CD4-positive, alpha-beta T cell treated with Interleukin-12 subunit alpha and Interleukin-12 subunit beta, for 1 hour (primary cell): ENCODE measurements at regions not wholly inside any gene's neighbourhood (a gene's known extent, or its start where the extent isn't known, plus 50 kb on each side); places are given as distances from the start of the nearest gene placed in this dataset.

ENCODE experiments used
- DNase-seq: peaks from one replicate; pipeline ENCODE4 v3.0.0-alpha.2; 2020

DNA sequence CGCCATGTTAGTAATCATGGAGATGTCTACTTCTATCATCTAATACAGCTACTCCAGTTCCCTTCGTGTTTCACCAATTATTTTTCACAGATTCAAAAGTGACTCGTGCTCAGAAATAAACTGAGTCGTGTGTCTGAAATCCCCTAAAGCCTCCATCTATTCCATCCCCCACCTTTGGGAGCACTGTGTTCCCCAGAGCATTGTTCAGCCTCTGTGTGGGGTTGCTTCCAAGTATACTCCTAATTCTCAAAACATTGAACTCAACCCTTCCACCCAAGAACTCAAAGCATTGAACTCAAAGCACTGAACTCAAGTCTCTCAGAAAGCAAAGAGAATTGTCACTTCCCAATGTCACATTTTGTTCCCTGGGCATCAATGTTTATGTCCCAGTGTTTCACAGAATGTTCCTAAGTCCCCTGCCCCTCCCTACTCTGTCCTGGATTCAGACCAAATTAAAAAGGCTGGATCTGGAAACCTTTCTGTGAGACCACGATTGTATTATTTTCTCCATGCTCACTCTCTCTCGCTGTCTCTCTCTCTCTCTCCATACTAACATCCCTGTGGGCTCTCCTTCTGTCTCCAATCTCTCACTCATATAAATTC lies 138.5 kb upstream of the QRFPR start:
- no peak for DNase-seq

DNA sequence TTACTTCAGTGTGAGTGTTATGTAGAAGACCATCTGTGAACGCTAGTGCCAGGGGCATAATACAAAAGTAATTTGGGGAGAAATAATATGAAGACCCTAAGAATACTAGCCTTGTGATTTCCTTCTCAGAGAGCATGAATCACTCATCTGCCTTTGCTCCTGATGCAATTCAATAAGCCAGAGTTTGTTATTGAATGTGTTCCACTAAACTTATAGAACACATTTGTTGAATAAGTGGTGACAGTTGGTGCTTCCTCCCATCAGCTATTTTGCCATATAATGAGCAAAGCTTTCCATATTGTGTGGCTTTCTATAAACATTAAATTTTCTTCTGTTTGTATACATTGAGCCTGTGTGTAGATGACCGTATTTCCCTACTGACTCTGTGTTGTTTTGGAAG lies 136.4 kb upstream of the QRFPR start:
- no peak for DNase-seq

DNA sequence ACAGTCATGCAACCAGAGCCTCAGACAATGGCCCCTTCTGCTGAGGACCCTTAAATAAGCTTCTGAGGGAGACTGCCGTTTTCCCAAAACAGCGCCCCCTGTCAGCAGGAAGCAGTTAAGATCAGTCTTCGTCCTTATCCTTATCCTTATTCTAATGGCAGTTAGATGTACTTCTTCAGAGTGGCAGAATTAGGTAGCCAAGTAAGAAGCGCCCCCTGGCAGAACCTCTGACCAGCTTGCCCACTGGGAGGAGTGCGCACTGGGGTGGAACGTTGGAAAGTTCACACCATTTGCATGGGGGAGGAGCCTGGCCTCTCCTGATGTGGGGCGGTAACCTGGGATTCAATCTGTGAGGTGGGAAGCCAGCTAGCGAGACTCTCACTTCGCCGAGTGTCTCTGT lies 133.6 kb upstream of the QRFPR start:
- no peak for DNase-seq

DNA sequence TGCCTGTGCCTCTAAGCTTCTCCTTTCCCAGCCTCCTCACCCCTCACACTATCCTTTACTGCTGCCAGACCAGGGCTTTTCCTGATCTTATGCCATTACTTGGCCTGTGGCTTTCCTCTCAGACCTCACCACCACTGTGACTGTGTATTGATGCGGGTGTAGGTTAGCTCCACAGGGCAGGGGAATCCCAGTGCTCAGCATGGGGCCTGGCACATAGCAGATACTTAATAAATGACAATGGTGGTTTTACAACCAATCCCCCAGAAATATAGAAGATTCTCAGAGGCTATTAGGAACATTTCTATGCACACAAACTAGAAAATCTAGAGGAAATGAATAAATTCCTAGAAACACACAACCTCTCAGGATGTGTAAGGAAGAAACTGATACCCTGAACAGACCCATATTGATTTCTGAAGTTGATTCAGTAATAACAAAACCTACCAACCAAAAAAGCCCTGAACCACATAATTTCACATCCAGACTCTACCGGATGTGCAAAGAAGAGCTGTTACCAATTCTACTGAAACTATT lies 129.6 kb upstream of the QRFPR start:
- no peak for DNase-seq

DNA sequence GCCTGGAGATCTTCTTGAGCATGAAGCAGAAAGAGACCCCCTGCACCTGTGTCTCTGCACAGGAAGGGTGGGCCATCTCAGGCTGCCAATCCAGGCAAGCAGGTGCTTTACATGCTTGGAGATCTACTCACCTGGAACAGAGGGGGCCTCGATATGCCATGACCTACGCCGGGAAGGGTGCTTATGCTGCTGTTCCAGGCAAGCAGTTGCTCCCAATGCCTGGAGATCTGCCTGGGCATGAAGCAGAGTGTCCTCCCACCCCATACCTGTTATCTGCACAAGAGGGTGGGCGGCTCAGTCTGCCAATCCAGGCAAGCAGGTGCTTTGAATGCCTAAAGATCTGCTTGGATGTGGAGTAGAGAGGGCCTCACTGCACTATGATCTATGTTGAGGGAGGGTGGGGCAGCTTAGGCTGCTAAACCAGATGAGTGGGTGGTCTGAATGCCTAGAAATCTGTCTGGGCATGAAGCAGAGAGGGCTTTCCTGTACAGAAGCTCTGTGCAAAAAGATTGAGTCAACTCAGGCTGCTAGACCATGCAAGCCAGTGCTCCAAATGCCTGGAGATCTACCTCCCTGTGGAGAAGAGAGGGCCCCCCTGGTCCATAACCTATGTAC lies 104.5 kb upstream of the QRFPR start:
- DNase-seq, result no peak

DNA sequence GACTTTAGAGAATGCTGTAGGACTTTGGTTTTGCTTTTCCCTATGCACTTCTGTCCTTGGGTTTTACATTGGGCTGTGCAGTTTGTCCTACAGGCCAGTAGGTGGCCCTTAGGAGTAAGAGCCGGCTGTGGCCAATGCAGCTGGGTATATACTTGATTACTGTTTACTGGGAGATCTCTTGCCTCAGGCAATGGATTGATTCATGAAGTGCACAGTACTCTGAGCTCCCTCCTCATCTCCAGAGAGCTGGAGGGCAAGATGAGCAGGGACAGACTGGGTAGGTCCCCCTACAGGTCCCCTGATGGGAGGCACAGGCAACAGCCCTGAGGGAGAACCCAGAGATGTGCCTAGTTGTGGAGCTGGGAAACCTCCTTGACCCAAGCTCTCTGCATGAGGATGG lies 103.8 kb upstream of the QRFPR start:
- peak; percentile 15 for DNase-seq

DNA sequence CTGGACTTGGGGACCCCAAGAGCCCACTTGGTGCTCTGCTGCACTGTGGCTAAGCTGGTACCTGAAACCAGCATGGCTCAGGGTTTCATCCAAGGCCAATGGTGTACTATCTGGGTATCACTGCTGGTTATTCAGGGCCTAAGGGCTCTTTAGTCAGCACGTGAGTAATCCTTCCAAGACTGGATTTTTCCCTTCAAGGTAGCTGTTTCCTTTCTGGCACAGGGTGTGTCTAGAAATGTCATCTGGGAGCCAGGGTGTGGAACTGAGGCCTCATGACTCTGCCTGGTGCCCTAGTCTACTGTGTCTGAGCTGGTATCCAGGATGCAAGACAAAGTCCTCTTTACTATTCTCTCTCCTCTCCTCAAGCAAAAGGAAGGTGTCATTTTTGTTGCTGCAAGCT lies 99.0 kb upstream of the QRFPR start:
- no peak for DNase-seq

DNA sequence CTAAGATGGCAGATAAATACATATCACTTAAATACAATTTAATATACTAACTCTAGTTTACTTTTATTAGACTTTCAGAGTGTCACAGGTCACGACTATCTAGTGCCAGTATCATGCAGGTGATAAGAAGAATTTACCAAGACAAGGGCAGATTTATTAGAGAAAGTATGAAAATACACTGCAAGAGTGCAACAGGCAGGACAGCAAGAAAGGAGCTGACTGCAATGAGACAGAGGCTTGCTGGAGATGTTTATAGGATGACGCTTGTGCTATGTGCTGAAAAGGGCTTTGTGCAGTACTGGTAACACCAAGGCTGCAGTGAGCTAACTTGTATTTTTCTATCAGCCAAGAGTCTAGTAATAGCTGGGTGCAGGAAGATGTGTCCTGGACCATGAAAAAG lies 96.7 kb upstream of the QRFPR start:
- no peak for DNase-seq

DNA sequence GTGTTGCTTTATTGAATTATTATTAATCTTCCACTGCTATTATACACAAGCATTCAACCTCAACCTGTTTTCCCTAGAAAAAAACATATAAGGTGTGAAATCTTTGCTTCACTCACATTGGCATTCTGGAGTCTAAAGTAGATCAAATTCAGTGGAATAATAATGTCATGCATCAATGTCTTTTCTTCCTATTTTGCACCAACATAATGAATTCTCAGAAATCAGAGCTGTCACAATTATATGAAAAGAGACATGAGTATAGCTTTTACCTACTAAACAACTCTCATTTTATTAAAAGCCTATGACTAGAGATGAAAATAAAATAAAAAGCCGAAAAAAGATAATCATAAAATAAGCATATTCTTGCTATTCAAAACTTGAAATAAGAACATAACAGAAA lies 96.3 kb upstream of the QRFPR start:
- DNase-seq, result no peak

DNA sequence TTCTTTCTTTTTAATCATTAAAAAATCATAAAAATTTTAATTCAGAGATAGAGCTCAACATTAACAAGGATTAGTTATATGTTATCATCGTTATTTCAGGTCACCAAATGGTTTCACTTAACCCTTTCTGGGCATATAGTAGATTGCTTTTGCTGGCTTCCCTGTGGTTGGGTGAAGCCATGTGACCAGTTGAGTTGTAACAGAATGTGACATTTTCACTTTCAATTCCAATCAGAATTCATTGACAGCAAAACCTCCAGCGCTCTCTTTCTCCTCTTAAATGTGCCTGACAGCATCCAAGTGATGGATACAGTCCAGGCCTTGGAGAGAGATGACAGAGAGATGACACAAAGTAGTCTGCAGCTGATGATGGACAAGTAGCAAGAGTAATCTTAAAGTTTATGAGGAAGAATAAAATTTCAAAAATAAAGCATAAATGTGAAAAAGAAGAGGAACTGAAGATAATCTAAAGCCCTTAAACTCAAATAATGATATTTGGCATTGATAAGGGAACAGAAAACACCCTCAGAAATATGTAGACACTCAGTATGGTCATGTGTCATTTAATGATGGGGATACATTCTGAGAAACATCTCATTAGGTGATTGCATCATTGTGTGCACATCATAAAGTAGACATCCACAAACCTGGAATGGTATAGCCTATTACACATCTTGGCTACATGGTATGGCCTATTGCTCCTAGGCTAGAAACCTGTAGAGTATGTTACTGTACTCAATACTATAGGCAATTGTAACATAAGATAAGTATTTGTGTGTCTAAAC lies 92.3 kb upstream of the QRFPR start:
- no peak for DNase-seq

DNA sequence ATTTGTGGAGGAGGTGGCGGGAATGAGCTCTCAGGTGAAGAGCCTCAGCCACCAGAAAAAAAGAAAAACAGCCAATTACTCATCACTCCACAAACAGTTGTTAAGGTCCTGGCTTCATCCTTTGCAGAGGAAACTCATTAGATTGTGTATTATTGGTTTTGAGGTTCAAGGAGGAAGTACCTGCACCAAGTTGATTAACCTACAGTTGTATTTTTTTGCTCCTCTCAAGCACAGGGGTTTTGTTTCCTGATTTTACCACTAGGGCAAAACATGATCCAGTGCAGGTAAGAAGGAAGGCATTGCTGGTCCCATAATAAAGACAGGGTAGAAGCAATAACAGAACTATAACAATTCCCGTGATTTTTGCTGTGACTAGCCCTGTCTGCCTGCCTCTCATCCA lies 84.0 kb upstream of the QRFPR start:
- DNase-seq, result no peak

DNA sequence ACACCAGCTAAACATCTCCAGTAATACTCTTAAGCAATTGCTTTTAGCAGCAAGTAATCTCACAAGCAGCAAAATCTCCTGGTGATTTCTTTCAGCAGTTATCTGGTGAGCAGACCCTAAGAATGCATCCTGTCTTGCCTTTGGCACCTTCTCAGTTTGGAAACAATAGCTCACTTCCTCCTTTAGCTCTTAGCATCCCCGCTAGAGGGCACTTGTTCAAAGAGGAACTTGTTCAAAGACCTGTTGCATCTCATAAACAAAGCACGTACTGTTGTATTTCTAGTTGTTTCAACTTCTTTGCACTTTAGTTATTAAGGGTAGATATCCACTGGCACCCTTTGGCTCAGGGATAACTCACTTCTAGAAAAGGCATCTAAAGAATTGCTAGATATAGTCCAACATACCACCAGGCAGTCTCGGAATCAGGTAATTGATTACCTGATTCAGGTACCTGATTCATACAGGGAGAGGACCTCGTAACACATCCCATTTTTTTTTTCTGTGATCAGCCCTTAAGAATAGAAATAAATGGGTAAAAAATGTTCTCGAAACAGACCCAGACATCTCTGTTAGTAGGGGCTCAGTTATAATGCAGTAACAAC lies 81.9 kb upstream of the QRFPR start:
- DNase-seq, result peak; percentile 53

DNA sequence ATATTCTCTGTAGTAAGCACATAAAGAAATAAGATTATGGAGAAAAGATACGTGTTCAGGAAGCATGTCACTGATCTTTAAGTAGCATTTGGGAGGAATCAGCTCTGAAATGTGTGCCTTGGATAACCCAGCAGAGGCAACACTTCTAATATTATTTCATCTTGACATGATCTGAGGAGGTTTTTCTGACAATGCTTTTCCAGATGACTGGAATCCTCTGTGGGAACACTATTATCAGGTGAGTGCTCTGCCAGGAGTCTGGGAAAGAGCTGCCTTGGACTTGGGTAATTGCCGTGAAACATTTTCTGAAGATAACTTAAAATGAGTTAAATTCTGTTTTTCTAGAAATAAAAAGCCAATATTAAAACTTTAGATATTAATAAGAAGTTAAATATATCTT lies 78.2 kb upstream of the QRFPR start:
- DNase-seq, result no peak

DNA sequence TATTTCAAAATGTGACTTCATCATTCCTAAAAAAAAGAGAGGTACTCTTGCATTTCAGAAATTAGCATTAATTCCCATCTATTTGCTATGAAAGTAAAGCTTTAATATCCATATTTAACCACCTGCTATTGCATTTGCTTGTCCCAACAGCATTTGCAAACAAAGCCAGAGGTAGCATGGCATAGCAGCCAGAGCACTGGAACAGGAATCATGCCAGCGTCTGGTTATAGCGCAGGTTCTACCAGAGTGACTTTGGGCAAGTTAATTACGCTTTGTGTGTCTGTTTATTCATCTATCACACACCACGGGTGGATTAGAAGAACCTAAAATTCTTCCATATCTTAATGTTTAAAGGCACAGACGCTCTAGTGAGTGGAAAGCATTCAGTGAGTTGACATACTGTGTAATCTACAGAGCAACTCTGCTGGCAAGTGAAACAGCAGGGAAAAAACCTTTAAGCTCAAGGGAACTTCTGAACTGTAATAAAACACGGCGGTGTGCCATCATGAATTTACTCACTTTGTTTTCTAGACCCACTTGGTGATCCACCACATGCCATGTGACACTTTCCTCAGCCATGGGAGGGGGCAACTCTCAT lies 76.6 kb upstream of the QRFPR start:
- no peak for DNase-seq

DNA sequence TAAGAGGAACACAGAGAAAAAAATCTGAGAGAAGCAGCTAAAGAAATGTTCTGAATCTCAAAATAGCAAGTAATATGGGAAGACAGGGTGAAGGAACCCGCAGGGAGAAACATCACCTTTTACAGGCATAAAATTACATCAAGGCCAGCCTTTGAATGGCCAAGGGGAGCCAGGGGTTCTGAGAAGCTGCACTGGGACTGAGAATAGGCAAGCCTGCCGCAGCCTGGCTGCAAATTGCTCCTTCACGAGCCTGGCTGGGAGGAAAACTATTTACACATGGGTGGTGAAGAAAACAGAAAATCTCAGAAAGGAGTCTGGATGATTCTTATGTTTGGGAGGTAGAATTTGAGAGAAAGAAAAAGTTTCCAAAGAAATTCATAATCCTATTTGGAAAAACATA lies 74.5 kb upstream of the QRFPR start:
- DNase-seq, result no peak

DNA sequence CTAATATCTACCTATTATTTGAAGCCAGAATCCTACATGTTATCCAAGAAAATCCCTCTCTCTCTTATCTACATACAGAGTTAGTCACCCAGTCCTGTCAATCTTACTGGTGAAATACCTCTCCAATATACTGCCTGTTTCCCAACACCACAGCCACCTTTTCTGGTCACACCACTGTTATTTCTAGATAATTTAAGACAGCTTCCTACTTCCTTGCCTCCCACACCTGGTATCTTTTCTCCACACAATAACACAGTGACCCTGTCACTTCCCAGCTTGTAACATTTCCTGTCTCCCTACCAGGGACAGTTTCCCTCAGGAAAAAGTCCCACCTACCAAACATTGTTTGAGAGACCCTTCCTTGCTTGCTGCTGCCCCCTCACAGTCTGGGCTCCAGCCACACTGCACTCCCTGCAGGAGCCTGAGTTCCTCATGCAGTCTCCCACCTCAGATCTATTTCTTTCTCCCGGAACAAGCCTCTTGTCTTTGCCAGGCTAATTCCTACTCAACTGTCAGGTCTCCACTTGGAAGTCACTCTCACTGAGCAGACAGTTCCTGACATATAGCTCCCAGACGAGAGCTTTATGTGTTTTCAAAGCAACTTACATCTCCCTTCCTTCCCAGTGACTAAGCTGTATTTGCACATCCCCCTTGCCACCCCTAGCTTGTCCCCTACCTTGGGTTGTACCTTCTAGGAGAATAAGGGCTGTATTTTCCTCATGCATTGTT lies 73.6 kb upstream of the QRFPR start:
- DNase-seq, result no peak

DNA sequence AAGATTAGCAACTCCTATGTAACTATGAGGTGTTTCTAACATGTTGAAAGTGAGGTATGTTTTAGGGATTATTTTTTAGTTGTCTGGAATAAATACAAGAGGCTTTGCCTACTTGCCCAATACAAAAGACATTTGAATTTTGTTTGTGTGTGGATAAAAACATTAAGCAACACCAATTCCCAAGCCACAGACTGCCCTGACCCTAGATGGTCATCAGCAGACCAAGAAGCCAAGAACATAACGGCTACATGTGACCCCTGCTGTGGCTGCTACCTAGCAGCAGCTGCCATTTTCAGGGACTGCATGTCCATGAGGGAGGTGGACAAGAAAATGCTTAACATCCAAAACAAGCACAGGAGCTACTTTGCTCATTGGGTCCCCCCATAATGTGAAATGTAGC lies 70.5 kb upstream of the QRFPR start:
- DNase-seq, result no peak

DNA sequence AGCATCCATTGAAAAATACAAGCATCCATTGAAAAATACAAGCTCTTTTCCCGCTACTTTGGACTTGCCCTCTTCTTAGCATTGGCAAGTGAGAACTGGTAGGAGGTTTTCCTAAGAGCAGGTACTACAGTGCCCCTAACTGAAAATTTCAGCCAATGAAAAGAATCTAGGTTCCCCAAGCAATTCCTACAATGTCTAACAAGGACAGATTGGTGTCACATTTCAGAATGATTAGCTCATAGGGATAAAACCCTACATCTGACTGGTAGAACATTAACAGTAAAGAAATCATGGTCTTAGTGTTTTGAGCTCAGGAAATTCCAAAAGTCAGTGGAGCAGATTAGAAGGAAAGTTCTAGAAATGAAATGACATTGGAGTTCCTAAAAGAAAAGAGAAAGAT lies 68.6 kb upstream of the QRFPR start:
- no peak for DNase-seq

DNA sequence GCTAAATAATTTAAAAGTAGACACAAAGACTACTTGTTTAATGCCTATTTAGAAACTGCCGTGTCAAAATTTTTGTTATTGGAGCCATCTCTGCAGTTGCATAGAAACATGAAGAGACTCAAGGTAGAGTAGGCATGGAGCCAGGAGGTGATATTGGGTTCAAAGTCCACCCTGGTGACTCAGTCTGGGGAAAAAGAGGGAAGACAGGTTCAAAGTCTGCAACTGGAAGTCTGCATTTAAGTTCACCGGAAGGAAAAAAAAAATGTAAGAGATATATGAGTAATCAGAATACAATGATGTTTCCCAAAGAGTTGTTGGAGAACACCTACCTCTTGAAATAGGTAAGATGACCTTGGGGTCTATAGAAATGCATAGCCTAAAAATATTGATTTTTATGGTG lies 67.4 kb upstream of the QRFPR start:
- no peak for DNase-seq

DNA sequence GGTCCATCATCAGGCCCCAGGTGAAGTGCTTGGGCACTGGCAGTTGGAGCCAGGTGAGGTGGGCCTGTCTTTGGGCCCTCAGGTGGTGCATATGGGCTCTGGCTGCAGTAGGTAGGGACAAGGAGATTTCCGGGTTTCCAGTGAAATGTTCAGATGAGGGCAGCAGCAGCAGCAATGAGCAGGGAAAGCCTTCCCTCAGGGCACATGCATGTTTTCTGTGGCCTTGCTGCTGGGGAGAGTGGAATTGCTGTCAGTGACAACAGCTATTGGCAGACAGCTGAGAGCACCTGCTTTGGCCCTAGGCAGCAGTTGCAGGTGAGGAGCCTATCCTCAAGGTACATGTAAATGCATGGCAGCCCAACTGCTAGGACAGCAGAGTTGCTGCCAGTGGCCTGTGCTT lies 58.9 kb upstream of the QRFPR start:
- no peak for DNase-seq
